ENCODE measurements at regions not wholly inside any gene's neighbourhood (a gene's known extent, or its start where the extent isn't known, plus 50 kb on each side); places are given as distances from the start of the nearest gene placed in this dataset.
"Not testable (repeated sequence)": the region's sequence is repeated elsewhere in the genome, so short reads cannot be mapped to it uniquely, and the experiment has no call there.

DNA sequence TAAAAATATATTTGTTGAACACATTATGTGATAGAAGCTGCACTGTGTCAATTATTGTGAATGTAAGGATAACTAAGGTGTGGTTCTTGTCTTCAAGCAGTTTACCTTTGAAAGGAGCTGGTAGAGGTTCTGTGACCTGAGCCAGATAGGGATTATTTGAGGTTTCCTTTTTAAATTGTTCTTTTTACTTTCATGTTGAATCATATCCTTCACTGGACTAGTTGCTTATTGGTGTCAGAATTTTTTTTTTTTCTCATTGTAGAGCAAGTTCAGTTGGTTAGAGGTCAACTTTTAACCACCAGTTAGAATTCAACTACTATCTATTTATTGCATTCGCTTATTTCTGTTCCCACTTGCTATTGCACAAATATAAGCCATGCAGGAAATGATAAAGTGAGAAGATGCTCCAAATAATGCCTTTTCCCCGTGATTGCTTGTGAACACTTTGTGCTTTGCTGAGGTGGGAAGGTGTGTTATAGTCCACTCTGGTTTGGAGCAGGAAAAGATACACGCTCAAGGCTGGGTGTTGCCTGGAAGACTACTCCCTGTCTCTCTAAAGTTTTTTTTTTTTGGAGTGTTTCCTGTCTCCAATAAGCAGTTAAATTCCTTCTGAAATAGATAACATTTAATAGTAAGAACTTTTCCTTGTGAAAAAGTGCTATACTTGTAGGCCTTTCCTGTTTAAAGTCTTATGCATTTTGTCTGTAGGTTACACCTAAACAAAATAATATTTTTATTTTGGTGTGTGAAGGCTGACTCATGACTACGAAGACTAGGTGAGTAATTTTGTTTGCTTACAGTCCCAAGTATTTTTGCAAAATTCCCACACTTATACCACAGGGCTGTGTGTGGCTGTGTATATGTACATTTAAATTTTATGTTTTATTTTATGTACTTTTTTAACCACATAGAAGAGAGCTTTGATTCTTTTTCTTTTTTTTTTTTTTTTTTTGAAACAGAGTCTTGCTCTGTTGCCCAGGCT lies 83.8 kb upstream of the LCORL start:
- DNase-seq (ENCODE audit: low read depth, low spot score) = no peak

DNA sequence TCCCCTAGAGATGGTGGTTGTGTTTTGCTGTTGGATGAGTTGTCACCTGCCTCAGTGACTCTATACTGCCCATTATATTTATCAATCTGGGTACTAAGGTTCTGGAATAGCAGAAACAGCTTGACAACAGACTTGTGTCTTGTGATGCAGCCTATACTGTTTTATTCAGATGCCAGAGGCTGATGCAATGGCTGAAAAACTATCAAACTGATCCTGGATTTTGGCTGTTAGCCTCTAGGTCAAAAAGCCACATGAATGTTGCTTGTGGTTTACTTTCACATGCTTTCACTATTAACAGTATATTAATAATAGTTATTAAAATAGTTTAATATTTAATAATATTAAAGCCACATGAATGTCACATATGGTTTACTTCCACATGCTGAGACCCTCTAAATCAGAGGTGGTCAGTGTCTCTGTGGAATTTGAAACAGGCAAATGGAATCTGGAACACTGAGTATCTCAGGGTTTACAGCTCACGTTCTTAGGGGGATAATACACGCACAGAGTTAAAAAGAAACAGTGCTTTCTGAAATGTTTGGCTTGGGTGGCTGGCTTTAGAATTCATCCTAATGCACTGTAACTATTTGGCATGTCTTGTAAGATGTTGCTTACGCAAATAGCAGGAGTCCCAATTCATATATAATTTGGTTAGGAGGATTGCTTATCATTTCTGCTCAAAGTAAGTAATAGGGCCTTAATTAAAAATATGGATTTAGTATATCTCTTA lies 82.5 kb upstream of the LCORL start:
- DNase-seq (ENCODE audit: low read depth, low spot score) = no peak

DNA sequence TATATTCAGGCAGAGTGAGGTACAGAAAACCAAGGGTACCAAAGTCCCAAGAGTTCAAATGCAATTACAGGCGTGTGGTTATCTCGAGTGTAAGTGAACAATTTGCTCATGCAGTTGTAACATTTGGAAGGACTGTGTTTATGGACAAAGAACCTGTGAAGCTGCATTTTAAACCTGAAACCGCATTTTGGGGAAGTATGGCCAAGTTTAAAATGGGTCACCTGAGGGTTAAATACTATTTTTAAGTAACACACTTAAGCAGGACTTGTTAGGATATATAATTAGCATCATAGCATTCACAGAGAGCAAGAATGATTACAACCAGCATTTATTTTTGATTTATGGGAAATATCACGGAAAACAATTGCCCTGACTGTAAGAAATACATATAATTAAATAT lies 79.1 kb upstream of the LCORL start:
- DNase-seq (ENCODE audit: low read depth, low spot score) = no peak

DNA sequence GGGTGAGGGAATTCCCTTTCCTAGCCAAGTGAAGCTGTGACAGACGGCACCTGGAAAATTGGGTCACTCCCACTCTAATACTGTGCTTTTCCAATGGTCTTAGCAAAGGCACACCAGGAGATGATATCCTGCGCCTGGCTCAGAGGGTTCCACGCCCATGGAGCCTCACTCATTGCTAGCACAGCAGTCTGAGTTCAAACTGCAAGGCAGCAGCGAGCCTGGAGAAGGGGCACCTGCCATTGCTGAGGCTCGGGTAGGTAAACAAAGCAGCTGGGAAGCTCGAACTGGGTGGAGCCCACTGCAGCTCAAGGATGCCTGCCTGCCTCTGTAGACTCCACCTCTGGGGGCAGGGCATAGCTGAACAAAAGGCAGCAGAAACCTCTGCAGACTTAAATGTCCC lies 68.9 kb upstream of the LCORL start:
- not testable (repeated sequence) for DNase-seq (ENCODE audit: low read depth, low spot score)

DNA sequence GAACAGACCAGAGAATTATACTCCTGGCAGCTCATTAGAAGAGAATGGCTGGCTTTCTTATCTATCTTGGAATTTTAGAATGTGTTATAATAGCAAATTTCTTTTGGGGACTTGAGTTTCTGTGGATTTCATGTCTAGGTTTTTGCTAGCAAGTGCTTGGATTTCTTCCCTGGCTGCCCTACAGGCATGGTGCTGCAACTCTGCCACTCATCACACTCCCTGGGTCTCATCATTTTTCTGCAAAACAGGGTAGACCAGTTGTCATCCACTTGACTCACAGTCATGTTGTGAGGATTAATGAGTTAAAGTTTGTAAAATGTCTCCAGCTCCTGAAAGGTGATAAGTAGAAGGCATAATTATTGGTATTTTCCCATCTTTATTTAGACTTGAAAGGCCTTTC lies 60.7 kb upstream of the LCORL start:
- no peak for DNase-seq (ENCODE audit: low read depth, low spot score)

DNA sequence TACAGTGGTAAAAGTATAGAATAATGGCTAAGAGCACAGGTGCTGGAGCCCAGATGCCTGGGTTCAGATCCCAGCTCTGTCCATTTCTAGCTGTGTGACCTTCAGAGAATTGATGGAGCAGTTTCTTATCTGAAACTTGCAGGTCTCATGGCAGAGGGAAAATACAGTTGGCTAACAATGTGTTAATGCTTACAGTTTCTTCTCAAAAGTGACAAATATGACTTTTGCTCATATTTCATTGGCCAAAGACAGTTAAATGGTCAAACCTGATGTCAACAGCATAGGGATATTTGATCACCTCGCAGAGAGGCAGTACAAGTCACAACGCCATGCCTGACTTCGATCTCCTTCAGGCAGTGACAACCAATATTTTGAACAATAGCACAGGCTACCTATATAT lies 60.2 kb upstream of the LCORL start:
- no peak for DNase-seq (ENCODE audit: low read depth, low spot score)

DNA sequence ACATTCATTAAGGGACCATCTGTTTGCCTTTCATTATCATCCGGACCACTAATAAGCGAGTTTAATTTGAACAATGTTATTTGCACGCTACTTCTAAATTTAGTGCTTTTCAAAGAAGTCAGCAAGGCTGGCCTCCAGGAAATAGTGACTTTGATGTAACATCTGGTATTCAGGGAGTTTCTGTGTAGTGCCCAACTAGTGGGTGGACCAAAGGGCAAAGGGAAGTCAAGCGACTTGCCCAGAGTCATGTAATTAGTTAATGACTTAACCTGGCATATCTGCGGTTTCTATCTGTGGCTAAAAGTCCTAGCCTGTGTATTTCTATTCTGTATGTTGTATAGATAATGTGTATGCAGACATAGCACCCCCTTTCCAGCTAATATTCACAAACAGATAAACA lies 56.3 kb upstream of the LCORL start:
- DNase-seq (ENCODE audit: low read depth, low spot score) = no peak

DNA sequence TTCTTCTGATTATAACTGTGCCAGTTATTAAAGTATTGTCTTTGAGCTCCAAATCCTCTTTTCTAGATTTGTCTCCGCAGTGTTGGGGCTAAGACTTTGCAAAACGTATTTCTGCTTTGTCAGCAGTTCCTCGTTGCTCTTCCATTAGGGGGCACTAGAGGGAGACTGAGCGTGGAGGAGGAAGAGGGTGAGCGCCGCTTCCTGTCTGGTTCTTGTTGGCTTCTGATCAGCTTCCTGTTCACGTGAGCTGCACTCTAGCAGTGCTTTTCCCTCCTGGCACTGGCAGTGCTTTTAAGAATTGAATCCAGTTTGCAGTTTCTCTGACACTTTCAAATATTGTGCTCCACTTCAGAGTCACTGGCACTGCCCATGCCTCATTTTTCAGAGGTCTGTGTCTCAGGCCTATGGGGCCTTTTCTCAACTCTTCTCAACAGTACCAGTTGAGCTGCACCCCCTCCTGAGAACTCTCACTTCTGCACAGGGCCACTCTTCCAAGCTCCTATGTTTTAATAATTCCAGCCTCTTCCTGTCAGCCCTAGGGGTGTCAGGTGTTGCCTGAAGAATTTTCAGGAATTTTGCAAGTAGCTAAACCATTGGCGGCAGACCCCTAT lies 54.4 kb upstream of the LCORL start:
- no peak for DNase-seq (ENCODE audit: low read depth, low spot score)

DNA sequence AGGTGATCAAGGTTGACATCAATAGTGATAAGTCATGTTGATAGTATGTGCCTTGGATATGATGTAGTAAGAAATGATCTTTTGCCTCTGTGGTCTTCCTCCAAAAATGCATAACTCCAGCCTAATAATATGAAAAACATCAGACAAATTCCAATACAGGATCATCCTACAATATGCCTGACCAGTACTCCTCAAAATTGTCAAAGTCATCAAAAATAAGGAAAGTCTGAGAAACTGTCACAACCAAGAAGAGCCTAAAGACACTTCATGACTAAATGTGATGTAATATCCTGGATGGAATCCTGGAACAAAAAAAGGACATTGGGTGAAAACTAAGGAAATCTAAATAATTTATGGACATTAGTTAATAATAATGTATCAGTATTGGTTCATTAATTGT lies 50.3 kb upstream of the LCORL start:
- no peak for DNase-seq (ENCODE audit: low read depth, low spot score)

All from smooth muscle cell of the brain vasculature (primary cell).